GM18507 (cell line): ENCODE measurements at regions not wholly inside any gene's neighbourhood (a gene's known extent, or its start where the extent isn't known, plus 50 kb on each side); places are given as distances from the start of the nearest gene placed in this dataset.
A peak's percentile ranks its signal among the peaks of the same experiment; 100 is the strongest.
"Not testable (repeated sequence)": the region's sequence is repeated elsewhere in the genome, so short reads cannot be mapped to it uniquely, and the experiment has no call there.

ENCODE experiments used
- DNase-seq: peaks from one replicate; pipeline ENCODE4 v3.0.0; 2011; ENCODE audit warnings: low read depth; ENCODE audit not compliant: insufficient read length; ENCODE audit errors: extremely low spot score
- FAIRE-seq: peaks from 2 replicates; lab custom pipeline; 2011; peaks lifted over from hg19 to GRCh38; lab: Jason Lieb, UNC

- no peak for DNase-seq
- no peak for FAIRE-seq
These were observed 599.2 kb downstream of the COL12A1 start for GRCh38 chr6:74606582-74607071.

- FAIRE-seq (no peak), DNase-seq (no peak)
These were observed 599.8 kb downstream of the COL12A1 start for GRCh38 chr6:74605922-74606581.

- no peak for FAIRE-seq
- no peak for DNase-seq
These were observed 601.6 kb downstream of the COL12A1 start for GRCh38 chr6:74604279-74604678.

GRCh38 chr6:74603322-74604076 is 602.4 kb downstream of the COL12A1 start:
- no peak for DNase-seq
- no peak for FAIRE-seq

- FAIRE-seq (no peak), DNase-seq (no peak)
These were observed 603.6 kb downstream of the COL12A1 start for GRCh38 chr6:74602206-74602605.

GRCh38 chr6:74598462-74599393 is 607.1 kb downstream of the COL12A1 start:
- DNase-seq (peak; percentile 46), FAIRE-seq (peak; percentile 98)

GRCh38 chr6:74597840-74598239 is 608.0 kb downstream of the COL12A1 start:
- FAIRE-seq (peak; percentile 62), DNase-seq (no peak)

- FAIRE-seq (no peak), DNase-seq (no peak)
These were observed 608.6 kb downstream of the COL12A1 start for GRCh38 chr6:74597266-74597665.

GRCh38 chr6:74596588-74596987 is 609.3 kb downstream of the COL12A1 start:
- FAIRE-seq (no peak), DNase-seq (no peak)

GRCh38 chr6:74594350-74594749 is 611.5 kb downstream of the COL12A1 start:
- not testable (repeated sequence) for DNase-seq
- peak; percentile 57 for FAIRE-seq

- DNase-seq (no peak), FAIRE-seq (no peak)
These were observed 617.6 kb downstream of the COL12A1 start for GRCh38 chr6:74588094-74588832.

- DNase-seq = no peak
- no peak for FAIRE-seq
These were observed 618.5 kb downstream of the COL12A1 start for GRCh38 chr6:74587386-74587785.

- FAIRE-seq (no peak), DNase-seq (no peak)
These were observed 620.1 kb downstream of the COL12A1 start for GRCh38 chr6:74585753-74586152.

- FAIRE-seq = no peak
- DNase-seq = no peak
These were observed 624.2 kb downstream of the COL12A1 start for GRCh38 chr6:74581681-74582080.

GRCh38 chr6:74579794-74580193 is 626.1 kb downstream of the COL12A1 start:
- FAIRE-seq = no peak
- DNase-seq = no peak

- no peak for FAIRE-seq
- DNase-seq = no peak
These were observed 626.8 kb downstream of the COL12A1 start for GRCh38 chr6:74579047-74579446.

- DNase-seq (no peak), FAIRE-seq (no peak)
These were observed 627.5 kb downstream of the COL12A1 start for GRCh38 chr6:74578339-74578738.

- no peak for DNase-seq
These were observed 628.2 kb downstream of the COL12A1 start for GRCh38 chr6:74577619-74578018.

GRCh38 chr6:74574794-74575193 is 631.1 kb downstream of the COL12A1 start:
- FAIRE-seq (peak; percentile 63), DNase-seq (no peak)

More at GRCh38 chr6:74577619-74578018, 628.2 kb downstream of the COL12A1 start:
- peak; percentile 84 for FAIRE-seq
